ENCODE measurements at regions not wholly inside any gene's neighbourhood (a gene's known extent, or its start where the extent isn't known, plus 50 kb on each side); places are given as distances from the start of the nearest gene placed in this dataset.

DNA sequence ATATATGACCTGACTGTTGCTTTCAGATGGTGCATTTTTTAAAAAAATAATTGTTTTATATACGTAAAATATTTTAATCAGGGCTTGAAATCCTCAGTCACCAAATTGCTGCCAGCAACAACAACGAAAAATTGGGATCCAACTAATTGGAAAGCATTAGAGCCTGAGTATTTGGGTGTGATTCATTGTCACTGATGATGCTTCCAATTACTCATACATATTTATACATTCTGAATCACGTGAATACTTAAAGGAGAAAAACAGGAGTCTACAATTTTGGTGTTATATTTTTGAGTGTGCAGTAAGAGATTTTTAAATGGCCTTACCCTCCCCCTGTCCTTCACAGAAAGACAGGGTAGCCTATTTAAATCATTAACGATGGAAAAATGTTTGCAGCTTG is 765.6 kb upstream of the TENM3 start:
- Histone ChIP-seq H3K9ac (ENCODE audit: low read length) (no peak overlapping the region), H3K4me3 (replicated peaks in 1 of 2; ENCODE audit: low read depth in 1 of 2, low read length in 2 of 2) (no peak overlapping the region), H3K9me2 (ENCODE audit: insufficient read depth) (no peaks in the 10 kb centered on the region), H3K9me3 (ENCODE audit: control insufficient read depth in 1 of 2, insufficient read depth in 1 of 2, low read depth in 1 of 2, low read length in 2 of 2) (no peaks in the 10 kb centered on the region), H3K36me3 (ENCODE audit: control insufficient read depth in 1 of 2, insufficient read depth in 2 of 2, low read length in 2 of 2) (no peaks in the 10 kb centered on the region), H3K27me3 (ENCODE audit: insufficient read depth, low read length) (peaks cover 35% of the 10 kb centered on the region), H3K4me2 (ENCODE audit: low read length) (no peak overlapping the region), H2AFZ (ENCODE audit: low read depth, low read length, poor library complexity, severe bottlenecking) (no peak overlapping the region), H3K4me1 (ENCODE audit: control insufficient read depth in 1 of 2, insufficient read depth in 2 of 2, low read length in 2 of 2) (no peaks in the 10 kb centered on the region), H3K27ac (ENCODE audit: low read depth, low read length) (no peak overlapping the region), H4K20me1 (ENCODE audit: insufficient read depth) (no peaks in the 10 kb centered on the region), H3K79me2 (ENCODE audit: insufficient read depth, low read length) (no peaks in the 10 kb centered on the region)
- intact Hi-C loops (cut with micrococcal nuclease): no loop called here
- no peak for DNase-seq (ENCODE audit: low read depth, low spot score)
- CTCF ChIA-PET: no interaction called here
- no peak for ATAC-seq
- no TSS peak for BruUV-seq (replicated peaks)
- TF ChIP-seq, protein P1, sequence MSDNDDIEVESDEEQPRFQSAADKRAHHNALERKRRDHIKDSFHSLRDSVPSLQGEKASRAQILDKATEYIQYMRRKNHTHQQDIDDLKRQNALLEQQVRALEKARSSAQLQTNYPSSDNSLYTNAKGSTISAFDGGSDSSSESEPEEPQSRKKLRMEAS (IDR thresholded peaks at IDR 0.05): no peak
- TF ChIP-seq, protein P2, sequence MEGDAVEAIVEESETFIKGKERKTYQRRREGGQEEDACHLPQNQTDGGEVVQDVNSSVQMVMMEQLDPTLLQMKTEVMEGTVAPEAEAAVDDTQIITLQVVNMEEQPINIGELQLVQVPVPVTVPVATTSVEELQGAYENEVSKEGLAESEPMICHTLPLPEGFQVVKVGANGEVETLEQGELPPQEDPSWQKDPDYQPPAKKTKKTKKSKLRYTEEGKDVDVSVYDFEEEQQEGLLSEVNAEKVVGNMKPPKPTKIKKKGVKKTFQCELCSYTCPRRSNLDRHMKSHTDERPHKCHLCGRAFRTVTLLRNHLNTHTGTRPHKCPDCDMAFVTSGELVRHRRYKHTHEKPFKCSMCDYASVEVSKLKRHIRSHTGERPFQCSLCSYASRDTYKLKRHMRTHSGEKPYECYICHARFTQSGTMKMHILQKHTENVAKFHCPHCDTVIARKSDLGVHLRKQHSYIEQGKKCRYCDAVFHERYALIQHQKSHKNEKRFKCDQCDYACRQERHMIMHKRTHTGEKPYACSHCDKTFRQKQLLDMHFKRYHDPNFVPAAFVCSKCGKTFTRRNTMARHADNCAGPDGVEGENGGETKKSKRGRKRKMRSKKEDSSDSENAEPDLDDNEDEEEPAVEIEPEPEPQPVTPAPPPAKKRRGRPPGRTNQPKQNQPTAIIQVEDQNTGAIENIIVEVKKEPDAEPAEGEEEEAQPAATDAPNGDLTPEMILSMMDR (IDR thresholded peaks at IDR 0.05 in 2 of 3, conservative IDR thresholded peaks at IDR 0.05 in 1 of 3; ENCODE audit: borderline replicate concordance in 1 of 3, insufficient read depth in 1 of 3, low read depth in 2 of 3, low read length in 2 of 3): no peak
- TF ChIP-seq POLR2AphosphoS5 (IDR thresholded peaks at IDR 0.05; ENCODE audit: low read depth, low read length) (no peak), FOSL1 (IDR thresholded peaks at IDR 0.05; ENCODE audit: low read depth) (no peak), CEBPB (IDR thresholded peaks at IDR 0.05; ENCODE audit: low read depth) (no peak), EZH2phosphoT487 (IDR thresholded peaks at IDR 0.05; ENCODE audit: borderline replicate concordance) (no peak), ZFX (IDR thresholded peaks at IDR 0.05) (no peak), TCF7L2 (IDR thresholded peaks at IDR 0.05; ENCODE audit: borderline replicate concordance, extremely low read depth, insufficient read depth, insufficient read length) (no peak), SIN3A (IDR thresholded peaks at IDR 0.05; ENCODE audit: low read depth) (no peak)
- TF ChIP-seq, protein P3, sequence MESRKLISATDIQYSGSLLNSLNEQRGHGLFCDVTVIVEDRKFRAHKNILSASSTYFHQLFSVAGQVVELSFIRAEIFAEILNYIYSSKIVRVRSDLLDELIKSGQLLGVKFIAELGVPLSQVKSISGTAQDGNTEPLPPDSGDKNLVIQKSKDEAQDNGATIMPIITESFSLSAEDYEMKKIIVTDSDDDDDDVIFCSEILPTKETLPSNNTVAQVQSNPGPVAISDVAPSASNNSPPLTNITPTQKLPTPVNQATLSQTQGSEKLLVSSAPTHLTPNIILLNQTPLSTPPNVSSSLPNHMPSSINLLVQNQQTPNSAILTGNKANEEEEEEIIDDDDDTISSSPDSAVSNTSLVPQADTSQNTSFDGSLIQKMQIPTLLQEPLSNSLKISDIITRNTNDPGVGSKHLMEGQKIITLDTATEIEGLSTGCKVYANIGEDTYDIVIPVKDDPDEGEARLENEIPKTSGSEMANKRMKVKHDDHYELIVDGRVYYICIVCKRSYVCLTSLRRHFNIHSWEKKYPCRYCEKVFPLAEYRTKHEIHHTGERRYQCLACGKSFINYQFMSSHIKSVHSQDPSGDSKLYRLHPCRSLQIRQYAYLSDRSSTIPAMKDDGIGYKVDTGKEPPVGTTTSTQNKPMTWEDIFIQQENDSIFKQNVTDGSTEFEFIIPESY (IDR thresholded peaks at IDR 0.05; ENCODE audit: extremely low read depth, insufficient replicate concordance, low read length): no peak
- RAD21 ChIA-PET (ENCODE audit: low non-redundant PET in 1 of 2, low total read pairs in 2 of 2, uncharacterized antibody in 2 of 2, unreplicated experiment in 2 of 2): no interaction called here
- POLR2A ChIA-PET: no interaction called here

Measured in HCT116 (cell line).